Upper lobe of left lung (tissue), 4 donors: ENCODE measurements at regions not wholly inside any gene's neighbourhood (a gene's known extent, or its start where the extent isn't known, plus 50 kb on each side); places are given as distances from the start of the nearest gene placed in this dataset.

Experiments used
- CTCF ChIP-seq, 6 experiments: fragments of 450-650 bp in 4 of 6; fragments of 200-600 bp in 2 of 6; sonication (generic) in 2 of 6; IDR thresholded peaks; one replicate each; pipeline ENCODE4 v1.5.1; 2016 to 2019; ENCODE audit warnings: antibody characterized with exemption in 6 of 6
- EP300 ChIP-seq, 4 donors: sonication (generic); formaldehyde crosslinking; IDR thresholded peaks; one replicate each; pipeline ENCODE4 v1.5.1; 2017; ENCODE audit warnings: antibody characterized with exemption in 4 of 4, control low read depth in 2 of 4
- POLR2A ChIP-seq, 4 donors: fragments of 450-650 bp; IDR thresholded peaks; one replicate each; pipeline ENCODE4 v1.5.1; 2016 to 2017; ENCODE audit warnings: antibody characterized with exemption in 4 of 4, mild to moderate bottlenecking in 2 of 4
- POLR2AphosphoS5 ChIP-seq, 2 donors: sonication (generic); formaldehyde crosslinking; IDR thresholded peaks; one replicate each; pipeline ENCODE4 v1.5.1; 2017; ENCODE audit warnings: antibody characterized with exemption in 2 of 2

- TF ChIP-seq CTCF (IDR thresholded peaks at IDR 0.05) (no peak), POLR2AphosphoS5 (IDR thresholded peaks at IDR 0.05) (no peak), EP300 (IDR thresholded peaks at IDR 0.05) (no peak), POLR2A (IDR thresholded peaks at IDR 0.05) (no peak)
Measured at GRCh38 chr4:84336964-84337705, 162.0 kb downstream of the NKX6-1 start.
